ENCODE measurements at regions not wholly inside any gene's neighbourhood (a gene's known extent, or its start where the extent isn't known, plus 50 kb on each side); places are given as distances from the start of the nearest gene placed in this dataset.
A peak's percentile ranks its signal among the peaks of the same experiment; 100 is the strongest.

DNA sequence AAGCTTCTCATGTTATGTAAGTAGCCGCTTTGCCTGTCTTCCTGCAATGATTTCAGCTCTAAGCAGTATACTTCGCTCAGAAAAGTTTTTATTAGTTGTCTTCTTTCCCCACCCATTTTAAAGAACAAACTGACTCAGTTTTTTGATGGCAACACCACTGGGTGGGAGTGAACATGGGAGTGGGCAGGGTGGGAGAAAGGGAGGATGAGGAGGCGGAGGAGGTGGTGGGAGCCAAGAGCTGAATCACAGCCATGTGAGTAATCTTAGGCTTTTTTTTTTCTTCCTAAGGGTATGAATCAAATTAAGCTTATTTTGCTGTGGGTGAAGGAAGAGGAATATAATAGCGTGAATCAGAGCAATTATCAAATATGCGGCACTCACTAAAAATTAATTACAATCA is 574.3 kb upstream of the DIPK2B start:
- no peak for TF ChIP-seq POLR2A (IDR thresholded peaks at IDR 0.05)
- TF ChIP-seq, protein P1, sequence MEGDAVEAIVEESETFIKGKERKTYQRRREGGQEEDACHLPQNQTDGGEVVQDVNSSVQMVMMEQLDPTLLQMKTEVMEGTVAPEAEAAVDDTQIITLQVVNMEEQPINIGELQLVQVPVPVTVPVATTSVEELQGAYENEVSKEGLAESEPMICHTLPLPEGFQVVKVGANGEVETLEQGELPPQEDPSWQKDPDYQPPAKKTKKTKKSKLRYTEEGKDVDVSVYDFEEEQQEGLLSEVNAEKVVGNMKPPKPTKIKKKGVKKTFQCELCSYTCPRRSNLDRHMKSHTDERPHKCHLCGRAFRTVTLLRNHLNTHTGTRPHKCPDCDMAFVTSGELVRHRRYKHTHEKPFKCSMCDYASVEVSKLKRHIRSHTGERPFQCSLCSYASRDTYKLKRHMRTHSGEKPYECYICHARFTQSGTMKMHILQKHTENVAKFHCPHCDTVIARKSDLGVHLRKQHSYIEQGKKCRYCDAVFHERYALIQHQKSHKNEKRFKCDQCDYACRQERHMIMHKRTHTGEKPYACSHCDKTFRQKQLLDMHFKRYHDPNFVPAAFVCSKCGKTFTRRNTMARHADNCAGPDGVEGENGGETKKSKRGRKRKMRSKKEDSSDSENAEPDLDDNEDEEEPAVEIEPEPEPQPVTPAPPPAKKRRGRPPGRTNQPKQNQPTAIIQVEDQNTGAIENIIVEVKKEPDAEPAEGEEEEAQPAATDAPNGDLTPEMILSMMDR (IDR thresholded peaks at IDR 0.05): no peak
- peaks cover 0 to 4% of the 10 kb centered on the region in 2 donors for H3K4me1 ChIP-seq
- no peak for DNase-seq
- H3K4me3 ChIP-seq (replicated peaks in 1 of 3): no peak overlapping the region
- WGBS, 2 donors: 69% methylated on average over 5 of the region's 5 CpGs
- H3K27ac ChIP-seq: no peak overlapping the region
- H3K36me3 ChIP-seq: no peaks in the 10 kb centered on the region
- no peaks in the 10 kb centered on the region for H3K9me3 ChIP-seq
- no peaks in the 10 kb centered on the region for H3K27me3 ChIP-seq
- intact Hi-C loops (cut with DNase I): no loop called here

DNA sequence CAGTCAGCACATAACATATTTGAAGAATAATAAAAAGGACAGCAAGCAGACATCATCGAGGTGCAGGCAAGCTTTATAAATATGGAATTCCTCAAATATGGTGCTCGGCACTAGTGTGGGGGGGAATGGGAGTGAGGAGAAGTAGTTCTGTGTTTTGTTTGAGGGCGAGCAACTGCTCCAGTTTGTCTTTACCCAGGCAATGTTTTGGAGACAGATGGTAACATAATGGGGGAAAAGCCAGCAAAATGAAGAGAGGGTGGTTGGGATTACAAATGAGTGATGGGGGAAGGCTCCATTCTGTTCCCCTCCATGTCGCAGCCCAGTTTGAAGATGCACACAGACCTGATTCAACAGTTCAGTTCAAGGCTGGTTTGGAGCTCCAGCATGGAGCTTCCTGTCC is 572.9 kb upstream of the DIPK2B start:
- TF ChIP-seq POLR2A (IDR thresholded peaks at IDR 0.05): no peak
- TF ChIP-seq, protein P1 (IDR thresholded peaks at IDR 0.05): no peak
- no peak for DNase-seq
- H3K4me1 ChIP-seq: peaks cover 0 to 4% of the 10 kb centered on the region in 2 donors
- intact Hi-C loops (cut with DNase I): no loop called here
- H3K4me3 ChIP-seq (replicated peaks in 1 of 3): no peak overlapping the region
- H3K27ac ChIP-seq: no peak overlapping the region
- no peaks in the 10 kb centered on the region for H3K9me3 ChIP-seq
- WGBS, 2 donors: 94 to 100% methylated on average over 4 of the region's 4 CpGs
- no peaks in the 10 kb centered on the region for H3K27me3 ChIP-seq
- no peaks in the 10 kb centered on the region for H3K36me3 ChIP-seq

DNA sequence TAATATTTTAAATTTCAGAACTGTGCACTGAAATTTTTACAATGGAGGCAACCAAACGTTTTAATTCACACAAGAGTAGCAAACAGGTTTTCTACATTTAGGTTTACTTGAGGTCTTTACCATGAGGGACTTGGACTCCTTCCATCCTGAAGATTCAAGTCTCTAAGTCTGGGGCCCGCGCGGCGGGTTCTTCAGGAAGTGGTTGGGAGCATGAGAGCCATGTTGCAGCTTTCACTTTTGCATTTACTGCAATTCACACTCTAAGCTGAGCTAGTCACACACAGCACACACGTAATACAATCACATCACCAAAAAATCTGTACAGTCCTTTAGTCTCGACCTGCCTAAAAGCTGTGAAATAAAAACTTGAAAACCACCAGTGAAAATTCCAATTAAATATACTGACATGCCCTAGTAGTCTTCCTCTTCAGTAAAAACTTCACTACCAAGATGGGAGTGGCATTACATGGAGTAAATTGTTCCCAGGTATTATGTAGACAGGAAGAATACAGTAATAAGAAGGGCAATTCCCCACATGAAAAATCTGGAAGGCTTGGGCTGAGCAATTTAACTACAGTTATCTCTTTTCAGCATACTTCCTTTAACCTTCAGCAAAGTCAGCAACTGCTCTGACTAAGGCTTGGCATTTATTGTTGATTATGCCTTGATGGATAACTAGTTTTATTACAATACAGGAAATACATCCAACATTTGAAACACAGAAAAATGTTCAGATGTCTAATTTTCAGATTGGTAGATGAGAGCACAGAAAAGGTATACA is 571.1 kb upstream of the DIPK2B start:
- intact Hi-C loops (cut with DNase I): no loop called here
- Histone ChIP-seq H3K4me3 (replicated peaks in 1 of 3) (no peak overlapping the region), H3K9me3 (no peaks in the 10 kb centered on the region), H3K4me1 (peaks cover 0 to 4% of the 10 kb centered on the region in 2 donors), H3K27ac (peak overlapping the region in 2 of 3 donors; percentile 68 to 69), H3K27me3 (no peaks in the 10 kb centered on the region), H3K36me3 (no peaks in the 10 kb centered on the region)
- DNase-seq: peak in 1 of 2 donors; percentile 30
- TF ChIP-seq POLR2A (IDR thresholded peaks at IDR 0.05): no peak
- TF ChIP-seq, protein P1 (IDR thresholded peaks at IDR 0.05): no peak
- WGBS, 2 donors: 11 to 20% methylated on average over 7 of the region's 7 CpGs

DNA sequence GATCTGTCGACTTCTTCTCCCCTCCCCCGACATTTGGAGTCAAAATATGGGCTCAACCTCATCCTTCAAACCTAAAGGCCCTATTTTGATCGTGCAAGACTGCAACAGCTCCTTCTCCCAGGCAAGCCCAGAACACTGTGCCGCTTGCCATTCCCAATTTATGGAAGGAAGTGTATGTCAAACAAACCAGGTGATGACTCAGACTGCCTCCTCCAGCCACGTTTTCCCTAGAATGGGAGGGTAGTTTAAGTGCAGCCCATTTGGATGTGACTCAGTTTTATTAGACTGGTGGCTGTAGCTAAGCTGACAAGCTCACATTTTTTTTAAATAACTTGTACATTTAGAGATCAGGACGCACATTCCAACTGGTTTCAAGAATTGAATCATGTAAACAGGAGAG is 570.4 kb upstream of the DIPK2B start:
- peak overlapping the region in 2 of 3 donors; percentile 68 to 69 for H3K27ac ChIP-seq
- H3K27me3 ChIP-seq: no peaks in the 10 kb centered on the region
- 41 to 44% methylated on average over 6 of the region's 6 CpGs for WGBS, 2 donors
- peaks cover 0 to 4% of the 10 kb centered on the region in 2 donors for H3K4me1 ChIP-seq
- no peaks in the 10 kb centered on the region for H3K9me3 ChIP-seq
- H3K4me3 ChIP-seq (replicated peaks in 1 of 3): no peak overlapping the region
- DNase-seq: no peak
- no peak for TF ChIP-seq POLR2A (IDR thresholded peaks at IDR 0.05)
- TF ChIP-seq, protein P1 (IDR thresholded peaks at IDR 0.05): no peak
- no peaks in the 10 kb centered on the region for H3K36me3 ChIP-seq
- intact Hi-C loops (cut with DNase I): no loop called here

DNA sequence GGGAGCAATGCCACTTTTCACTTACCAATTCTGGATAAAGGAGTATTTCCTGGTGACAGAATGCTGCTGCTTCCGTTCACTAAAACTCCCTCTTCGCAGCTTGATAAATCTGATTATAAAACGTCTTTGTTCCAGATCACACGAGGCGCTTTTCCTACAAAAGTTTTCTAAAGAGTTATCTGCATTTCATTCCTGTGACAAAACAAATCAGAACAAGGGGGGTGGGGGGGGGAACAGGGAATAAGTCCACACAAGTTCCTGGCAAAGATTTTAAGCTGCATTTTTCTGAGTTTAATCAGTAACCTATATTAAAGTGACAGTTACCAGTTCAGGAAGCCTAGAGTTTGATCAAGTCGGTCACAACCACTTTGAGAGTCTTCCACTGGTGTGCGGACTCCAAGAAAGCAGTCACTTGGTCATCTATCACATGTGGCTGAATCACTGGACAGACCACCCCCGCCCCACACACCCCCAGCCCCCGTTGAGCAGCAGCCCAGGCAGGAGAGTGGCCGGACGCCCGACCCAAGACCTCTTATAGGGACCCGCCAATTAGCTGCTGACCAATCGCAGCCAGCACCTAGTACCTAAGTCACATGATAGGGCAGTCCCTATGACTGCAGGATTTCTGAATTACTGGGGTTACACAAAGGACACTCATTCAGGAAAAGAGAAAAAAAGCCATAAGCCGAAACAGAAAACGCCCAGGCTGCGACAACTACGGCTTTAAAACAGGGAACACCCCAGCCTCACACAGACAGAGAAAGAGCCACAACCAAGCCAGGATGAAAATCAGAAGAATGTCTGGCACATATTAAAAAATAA is 569.3 kb upstream of the DIPK2B start:
- DNase-seq: peak; percentile 70 to 73
- Histone ChIP-seq H3K36me3 (no peaks in the 10 kb centered on the region), H3K4me3 (replicated peaks in 1 of 3) (peak overlapping the region; percentile 3 to 46 (median 34)), H3K9me3 (no peaks in the 10 kb centered on the region), H3K27me3 (no peaks in the 10 kb centered on the region), H3K4me1 (peaks cover 0 to 4% of the 10 kb centered on the region in 2 donors), H3K27ac (peak overlapping the region; percentile 63 to 69 (median 68))
- 3 to 12% methylated on average over 12 to 16 of the region's 18 CpGs for WGBS, 2 donors
- intact Hi-C loops (cut with DNase I): no loop called here
- peak in 1 of 2 donors; percentile 74 for TF ChIP-seq POLR2A (IDR thresholded peaks at IDR 0.05)
- TF ChIP-seq, protein P1 (IDR thresholded peaks at IDR 0.05): no peak

All from thyroid gland (tissue), 4 donors.